ENCODE measurements at regions not wholly inside any gene's neighbourhood (a gene's known extent, or its start where the extent isn't known, plus 50 kb on each side); places are given as distances from the start of the nearest gene placed in this dataset.

DNA sequence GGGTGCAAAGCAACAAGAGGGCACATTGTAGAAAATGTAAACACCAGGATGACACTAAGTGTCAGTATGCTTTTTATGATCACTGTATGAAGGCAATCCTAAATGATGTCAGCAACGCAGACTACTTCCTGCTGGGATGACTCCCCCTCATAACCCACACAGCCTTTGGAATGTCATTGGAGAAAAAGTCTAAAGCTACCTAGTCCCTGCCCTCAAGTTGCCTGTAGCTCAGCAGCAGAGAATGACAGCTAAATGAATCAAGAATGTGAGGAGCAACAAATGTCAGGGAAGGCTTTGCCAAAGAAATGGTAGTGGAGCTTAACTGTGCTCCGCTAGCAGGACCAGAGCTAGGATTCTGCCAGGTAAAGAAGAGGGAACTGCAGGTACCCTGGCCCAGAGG is 555.6 kb downstream of the CD83 start:
- no peak for DNase-seq (ENCODE audit: low read depth in 3 of 3, low spot score in 2 of 3)

DNA sequence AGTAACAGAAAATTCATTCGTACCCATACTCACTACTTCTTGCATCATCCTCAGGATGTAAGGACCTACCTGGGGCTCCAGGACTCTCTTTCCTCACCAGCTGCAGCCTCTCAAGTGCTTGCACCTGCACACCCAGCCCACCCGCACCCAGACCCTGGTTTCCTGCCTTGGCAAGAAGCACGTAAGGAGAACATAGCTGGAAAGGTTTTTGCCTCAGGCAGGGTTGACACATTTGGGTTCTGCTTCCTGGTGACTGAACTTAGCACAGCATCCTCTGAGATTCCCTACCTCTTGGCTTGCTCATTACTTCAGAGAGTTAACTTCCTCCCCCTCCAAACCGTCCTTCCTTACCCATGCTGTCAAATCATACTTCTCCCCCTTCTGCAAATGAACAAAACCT is 556.9 kb downstream of the CD83 start:
- DNase-seq (ENCODE audit: low read depth in 3 of 3, low spot score in 2 of 3), result no peak

DNA sequence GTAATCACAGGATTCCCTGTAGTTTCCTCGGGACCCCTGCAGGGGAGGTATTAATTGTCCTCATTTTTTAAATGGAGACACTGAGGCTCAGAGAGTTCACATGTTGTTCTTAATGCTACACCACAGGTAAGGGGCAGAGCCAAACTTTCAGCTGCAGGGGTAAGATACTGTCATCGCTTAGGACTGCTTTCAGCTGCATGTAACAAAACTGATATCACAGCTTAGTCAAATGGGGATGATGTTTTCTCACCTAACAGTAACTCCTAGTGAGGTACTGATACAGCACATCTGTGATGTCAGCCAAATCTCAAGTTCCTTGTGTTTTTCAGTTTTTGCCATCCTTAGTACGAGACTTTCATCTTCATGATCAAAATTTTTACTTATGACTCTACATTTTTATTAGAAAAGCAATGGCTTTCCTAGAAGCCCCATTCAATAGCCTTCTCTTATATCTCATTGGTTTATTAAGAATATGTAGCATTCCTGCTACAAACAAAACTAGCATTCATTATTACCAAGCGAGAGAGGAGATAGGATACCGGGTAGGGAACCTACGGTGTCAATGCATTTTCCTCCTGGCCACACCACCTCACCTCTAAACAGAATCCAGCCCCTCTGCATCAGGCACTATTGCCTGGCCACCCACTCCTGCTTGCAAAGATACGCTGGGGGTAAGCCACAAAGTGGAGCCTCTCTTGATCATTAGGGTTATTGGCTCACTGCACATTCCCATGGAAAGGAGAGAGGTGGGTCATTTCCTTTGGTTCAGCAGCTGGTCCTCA is 557.5 kb downstream of the CD83 start:
- DNase-seq (ENCODE audit: low read depth in 3 of 3, low spot score in 2 of 3), result no peak

DNA sequence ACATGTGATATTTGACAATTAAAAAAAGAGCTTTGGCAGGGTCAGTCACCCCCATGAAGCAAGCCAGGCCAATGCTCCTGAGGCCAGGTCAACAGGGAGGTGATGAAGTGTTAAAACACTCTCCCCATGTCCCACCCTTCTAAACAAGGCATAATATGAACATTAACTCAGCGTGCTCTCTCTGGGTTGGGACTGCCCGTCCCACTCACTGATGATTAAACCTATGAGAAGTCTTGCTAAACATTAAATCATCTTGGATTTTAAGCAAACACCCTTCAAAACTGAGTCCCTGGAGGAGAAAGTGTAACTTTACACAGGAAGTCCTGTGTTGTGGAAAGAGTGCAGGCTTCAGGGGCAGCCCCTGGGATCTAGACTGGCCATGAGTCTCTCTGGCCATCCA is 558.5 kb downstream of the CD83 start:
- no peak for DNase-seq (ENCODE audit: low read depth in 3 of 3, low spot score in 2 of 3)

DNA sequence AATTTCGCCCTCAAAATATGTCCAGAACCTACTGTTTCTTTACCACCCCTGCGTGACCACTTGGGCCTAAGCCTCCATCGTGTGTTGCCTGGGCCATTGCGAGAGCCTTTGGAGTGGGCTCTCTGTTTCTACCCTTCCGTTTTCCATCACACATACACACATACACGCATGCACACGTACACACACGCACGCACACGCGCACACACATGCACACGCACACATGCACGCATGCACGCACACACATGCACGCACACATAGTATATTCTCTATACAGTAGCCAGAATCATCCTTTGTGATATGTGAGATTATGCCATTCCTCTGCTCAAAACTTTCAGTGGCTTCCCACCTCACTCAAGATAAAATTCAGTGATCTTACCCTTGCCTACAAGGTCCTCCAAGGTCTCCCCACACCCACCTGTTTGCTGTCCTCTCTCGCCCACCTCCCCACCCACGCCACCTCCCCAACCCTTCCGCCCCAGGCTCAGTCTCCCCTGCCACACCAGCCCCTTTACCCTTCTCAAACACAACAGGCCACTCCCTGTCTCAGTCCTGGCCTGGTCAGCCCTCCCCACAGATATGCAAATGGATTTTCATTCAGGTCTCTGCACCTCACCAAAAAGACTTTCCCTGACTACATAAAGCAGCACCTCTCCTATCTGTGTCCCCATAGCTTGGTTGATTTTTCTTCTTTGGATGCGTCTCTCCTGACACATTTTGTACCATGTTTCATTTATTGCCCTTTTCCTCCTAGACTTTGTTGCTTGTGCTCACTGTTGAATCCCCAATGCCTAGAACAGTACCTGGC is 559.6 kb downstream of the CD83 start:
- no peak for DNase-seq (ENCODE audit: low read depth in 3 of 3, low spot score in 2 of 3)

DNA sequence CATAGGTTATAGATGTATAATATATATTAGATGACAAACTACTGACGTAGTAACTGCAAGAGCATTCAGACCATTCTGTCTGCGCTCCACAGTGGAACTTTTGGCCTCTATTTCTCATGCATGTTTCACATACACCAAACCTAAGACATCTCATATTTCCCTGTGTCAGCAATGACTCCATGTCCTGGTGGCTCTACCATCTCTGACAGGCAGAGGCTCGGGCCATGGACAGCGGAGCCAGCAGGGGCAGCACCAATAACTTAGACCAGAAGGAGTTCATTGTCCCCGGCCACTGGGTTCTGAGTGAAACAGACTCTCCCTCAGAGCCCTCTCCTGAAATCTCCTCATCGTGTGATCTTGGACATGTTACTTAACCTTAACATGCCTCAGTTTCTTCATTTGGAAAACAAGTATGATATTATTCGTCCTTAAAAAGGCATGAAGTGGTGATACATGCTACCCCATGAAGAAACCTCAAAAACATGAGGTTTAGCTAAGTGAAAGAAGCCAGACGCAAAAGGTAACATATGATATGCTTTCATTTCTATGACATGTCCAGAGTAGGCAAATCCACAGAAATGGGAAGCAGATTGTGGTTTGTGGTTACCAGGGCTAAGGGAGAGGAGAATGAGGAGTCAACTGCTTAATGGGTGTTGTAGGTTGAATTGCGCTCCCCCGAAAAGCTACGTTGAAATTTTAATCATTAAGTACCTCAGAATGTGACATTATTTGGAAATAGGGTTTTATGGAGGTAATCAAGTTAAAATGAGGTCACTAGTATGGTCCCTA is 564.0 kb upstream of the JARID2 start:
- DNase-seq (ENCODE audit: low read depth in 3 of 3, low spot score in 2 of 3), result no peak

DNA sequence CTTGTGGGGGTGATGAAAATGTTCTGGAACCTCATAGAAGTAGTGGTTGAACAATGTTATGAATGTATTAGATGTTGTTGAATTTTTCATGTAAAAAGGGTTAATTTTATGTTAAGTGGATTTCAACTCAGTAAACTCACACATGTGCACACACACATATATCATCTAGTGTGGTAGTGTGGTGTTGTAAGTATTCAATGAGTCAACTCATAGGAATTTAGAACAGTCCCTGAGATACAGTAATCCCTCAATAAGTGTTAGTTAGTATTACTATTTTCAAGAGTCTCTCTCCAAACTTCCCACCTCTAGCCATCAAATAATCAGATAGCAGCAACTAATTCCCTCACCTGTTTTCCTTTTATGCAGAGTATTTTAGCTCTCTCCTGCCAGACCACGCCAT is 563.1 kb upstream of the JARID2 start:
- DNase-seq (ENCODE audit: low read depth in 3 of 3, low spot score in 2 of 3), result no peak

DNA sequence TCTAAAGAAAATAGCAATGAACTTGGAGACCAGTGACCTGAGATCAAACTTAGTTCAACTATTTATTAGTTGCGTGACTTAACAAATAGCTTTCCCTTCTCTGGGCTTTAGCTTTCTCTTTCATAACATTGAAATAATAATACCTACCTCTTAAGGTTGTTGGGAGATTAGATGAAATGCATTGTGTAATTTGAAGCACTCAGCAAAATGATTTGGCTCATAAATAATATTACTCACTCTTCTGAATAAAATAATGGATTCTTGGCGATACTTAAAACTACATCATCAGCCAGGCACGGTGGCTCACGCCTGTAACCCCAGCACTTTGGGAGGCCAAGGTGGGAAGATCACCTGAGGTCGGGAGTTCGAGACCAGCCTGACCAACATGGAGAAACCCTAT is 556.2 kb upstream of the JARID2 start:
- no peak for DNase-seq (ENCODE audit: low read depth in 3 of 3, low spot score in 2 of 3)

DNA sequence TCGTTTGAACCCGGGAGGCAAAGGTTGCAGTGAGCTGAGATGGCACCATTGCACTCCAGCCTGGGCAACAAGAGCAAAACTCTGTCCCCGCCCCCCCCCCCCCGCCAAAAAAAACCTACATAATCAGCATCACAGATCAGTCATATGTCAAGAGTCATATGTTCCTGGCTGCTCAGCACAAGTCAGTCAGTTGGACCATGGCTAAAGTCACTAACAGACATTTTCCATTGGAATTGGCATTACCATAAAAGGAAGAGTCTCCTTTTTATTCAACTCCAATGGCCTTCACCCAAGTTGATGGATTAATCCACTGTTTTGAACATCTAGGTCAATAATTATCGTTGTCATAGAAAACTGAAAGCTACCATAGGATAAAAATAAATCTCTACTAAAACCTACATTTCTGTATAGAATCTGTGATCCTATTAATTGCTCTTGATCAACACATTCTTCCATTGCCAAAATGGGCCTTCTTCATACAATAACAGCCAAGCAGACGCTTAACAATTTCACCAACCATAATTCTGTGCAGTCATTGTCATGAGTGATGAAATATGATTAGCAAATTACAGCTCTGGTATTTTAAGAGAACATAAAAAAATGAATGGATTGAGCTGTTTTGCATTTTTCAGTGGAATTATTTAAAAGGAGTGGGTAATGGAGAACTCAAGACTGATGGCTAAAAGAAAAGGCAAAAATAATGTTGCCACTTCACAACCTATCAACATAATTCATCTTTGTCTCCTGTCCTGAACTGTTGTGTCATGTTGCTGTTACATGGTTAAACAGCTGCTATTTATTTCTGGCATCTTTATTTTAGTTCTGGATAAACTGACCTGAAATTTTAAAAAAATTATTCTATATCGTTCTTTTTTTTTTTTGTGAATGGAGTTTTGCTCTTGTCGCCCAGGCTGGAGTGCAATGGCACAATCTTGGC is 555.5 kb upstream of the JARID2 start:
- no peak for DNase-seq (ENCODE audit: low read depth in 3 of 3, low spot score in 2 of 3)

DNA sequence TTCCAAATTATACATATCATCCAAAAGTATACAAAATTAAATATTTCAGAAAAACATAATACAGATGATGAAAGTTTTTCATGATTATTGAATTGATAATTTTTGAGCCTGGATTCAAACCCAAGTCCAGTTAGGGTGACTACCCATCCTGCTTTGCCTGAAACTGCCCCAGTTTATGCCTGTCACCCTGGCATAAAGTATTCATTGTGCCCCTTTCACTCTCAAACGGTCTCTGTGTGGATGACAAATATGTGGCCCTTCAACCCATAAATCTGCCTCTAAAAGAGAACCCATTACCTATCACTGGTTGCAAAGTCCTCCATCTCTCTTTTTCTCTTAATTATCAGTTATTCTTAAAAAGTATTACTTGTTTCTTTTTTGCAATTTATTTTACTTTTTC is 553.7 kb upstream of the JARID2 start:
- no peak for DNase-seq (ENCODE audit: low read depth in 3 of 3, low spot score in 2 of 3)

DNA sequence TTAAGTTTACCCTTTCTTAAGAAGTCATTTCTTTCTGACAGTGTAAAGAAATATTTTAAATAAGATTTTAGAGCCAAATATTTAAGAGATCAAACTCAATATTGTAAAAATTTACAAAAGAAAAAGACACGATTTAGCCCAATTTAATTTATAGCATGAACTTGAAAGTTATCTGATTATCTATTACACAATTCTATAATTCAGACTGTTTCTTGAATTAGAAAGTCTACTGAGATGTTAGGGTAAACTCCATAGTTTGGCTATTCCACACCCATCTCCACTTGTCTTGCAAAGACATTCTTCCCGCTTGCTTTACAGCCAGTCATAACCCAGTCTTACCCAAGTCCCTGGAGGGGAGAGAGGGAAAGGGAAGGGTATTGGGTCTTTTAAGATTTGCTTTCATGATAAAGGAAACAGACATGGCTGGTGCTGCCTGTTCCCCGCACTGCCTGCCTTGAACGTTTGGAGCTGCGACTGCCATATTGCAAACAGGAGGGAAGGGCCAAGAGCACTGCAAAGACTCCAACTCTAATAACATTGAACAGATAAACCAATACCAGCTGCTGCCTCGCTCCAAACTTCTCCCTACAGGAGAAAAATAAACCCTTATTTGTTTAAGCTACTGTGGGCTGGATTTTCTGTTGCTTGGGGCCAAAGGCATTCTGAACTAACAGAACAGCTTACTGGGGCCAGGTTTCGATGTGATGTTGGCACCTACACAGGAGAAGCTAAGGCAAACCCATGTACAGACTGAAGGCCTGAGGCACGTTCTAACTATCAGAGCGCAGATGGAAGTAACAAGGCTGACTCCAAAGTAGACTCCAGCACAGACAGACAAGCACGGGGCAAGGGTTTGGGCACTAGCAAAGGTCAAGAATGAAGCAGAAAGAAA is 552.3 kb upstream of the JARID2 start:
- no peak for DNase-seq (ENCODE audit: low read depth in 3 of 3, low spot score in 2 of 3)

DNA sequence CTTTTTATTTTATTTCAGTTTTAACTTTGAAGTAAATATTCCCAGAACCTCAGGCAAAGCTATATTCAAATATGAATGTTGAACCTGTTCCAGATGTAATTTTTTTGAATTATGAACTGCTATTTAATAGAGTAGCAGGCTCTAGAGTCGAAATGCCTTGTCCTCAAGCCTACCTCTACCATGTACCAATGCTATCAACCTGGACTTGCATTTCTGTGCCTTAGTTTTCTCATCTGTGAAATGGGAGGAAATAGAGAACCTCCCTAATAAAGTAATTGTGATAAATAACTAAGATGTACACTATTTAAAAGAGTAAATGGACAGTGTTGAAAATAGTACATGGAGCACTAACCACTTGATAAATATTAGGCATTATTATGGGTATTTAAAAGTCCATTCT is 551.6 kb upstream of the JARID2 start:
- no peak for DNase-seq (ENCODE audit: low read depth in 3 of 3, low spot score in 2 of 3)

DNA sequence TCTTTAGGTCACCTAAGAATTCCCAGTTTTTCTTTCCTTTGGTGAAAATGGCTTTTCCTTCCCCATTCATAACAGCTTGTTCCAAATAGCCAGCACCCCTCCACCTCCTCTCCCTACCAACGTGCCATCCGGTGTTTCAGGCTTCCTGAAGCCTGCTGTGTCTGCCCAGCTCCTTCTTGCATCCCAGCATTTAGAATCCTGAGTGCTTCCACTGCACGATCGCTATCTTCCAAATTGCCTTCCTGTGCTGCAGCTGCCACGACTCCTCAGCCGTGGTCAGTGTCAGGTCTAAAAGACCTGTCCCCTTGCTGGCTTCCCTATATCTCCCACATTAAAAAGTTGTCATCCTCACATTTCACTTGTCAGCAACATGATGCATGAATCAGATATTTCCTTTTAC is 550.3 kb upstream of the JARID2 start:
- no peak for DNase-seq (ENCODE audit: low read depth in 3 of 3, low spot score in 2 of 3)

DNA sequence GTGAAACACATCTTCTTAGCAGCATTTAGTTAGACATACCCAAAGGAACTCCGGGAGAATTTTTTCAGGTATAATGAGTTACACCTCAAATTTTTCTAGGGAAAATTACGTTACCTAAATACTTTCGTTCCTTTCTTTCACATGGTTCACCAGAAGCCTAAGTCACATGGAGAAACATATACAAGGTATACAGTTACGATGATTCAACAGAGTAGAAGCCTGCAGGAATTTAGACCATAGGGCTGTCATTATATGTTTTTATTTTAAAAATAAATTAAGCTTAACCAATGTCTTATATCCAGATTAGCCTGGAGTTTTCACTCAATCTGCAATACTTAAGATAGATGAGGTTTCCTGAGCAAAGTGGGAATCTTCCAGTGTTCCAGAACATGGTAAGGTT is 549.5 kb upstream of the JARID2 start:
- DNase-seq (ENCODE audit: low read depth in 3 of 3, low spot score in 2 of 3), result no peak

DNA sequence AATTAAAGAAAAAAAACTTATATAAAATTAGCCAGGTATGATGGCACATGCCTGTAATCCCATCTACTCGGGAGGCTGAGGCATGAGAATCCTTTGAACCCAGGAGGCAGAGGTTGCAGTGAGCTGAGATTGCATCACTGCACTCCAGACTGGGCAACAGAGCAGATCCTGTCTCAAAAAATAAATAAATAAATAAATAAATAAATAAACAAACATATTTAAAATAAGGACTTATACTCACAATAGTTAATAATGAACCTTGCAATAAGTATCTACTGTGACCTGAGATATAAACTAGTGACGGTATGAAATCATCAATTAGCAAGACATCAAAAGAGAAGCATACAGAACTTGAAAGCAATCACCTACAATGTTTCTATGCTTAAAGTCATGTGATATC is 548.4 kb upstream of the JARID2 start:
- no peak for DNase-seq (ENCODE audit: low read depth in 3 of 3, low spot score in 2 of 3)

DNA sequence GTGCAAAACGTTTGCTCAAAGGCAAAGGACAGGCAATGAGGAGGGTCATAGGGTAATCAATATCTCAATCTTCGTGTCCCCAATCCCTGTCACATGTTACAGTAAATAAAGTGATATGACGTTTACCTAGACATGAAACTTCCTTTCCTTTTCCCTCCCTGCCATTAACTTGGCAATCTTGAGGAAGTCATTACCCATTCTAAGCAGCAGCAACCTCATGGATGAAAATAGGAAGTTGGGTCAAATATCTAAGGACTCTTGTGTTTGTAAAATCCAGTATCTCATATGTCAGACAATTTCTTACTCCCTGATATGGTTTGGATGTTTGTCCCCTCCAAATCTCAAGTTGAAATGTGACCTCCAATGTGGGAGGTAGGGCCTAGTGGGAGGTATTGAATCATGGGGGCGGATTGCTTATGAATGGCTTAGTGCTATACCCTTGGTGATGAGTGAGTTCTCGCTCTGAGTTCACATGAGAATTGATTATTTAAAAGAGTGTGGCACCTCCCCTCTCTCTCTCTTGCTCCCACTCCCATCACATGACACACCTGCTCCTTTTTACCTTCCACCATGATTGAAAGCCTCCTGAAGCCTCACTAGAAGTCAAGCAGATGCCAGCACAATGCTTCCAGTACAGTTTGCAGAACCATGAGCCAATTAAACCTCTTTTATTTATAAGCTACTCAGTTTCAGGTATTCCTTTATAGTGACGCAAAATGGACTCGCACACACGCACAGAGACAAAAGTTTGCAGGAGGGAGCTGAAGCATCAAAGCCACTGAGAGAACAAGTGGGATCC is 545.9 kb upstream of the JARID2 start:
- no peak for DNase-seq (ENCODE audit: low read depth in 3 of 3, low spot score in 2 of 3)

DNA sequence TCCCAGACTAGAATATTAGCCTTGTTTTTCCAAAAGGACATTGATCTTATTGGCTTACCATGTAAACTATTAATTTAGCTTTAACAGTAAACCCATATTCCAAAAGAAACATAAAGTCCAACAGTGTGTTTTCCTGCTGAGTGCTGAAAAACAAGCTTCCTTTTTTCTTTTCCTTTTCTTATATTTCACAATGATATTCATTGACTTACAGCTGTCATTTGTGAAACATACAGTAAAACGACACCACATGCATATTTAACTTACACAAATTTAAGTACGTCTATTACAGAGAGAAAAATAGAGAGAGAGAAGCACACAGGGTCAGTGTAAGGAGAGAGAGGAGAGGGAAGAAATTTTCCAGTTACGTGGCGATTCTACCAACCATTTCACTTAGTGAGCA is 543.9 kb upstream of the JARID2 start:
- no peak for DNase-seq (ENCODE audit: low read depth in 3 of 3, low spot score in 2 of 3)

DNA sequence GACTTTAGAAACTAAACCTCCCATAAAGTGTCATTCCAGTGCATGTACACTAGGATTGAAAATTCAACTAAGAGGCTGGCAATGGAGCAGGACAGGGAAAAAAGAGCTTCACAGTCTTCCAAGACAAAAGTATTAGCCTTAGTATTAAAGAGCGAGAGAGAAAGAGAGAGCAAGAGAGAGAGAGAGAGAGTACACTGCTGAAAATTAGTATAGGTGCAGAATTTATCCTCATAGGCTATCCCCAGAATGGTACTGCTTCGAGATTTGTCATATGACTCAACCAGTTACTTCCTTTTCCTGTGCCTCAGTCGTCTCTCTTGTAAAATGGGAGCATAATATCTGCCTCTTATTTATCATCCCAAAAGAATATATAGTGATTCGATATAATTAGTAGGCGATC is 543.2 kb upstream of the JARID2 start:
- DNase-seq (ENCODE audit: low read depth in 3 of 3, low spot score in 2 of 3), result no peak

DNA sequence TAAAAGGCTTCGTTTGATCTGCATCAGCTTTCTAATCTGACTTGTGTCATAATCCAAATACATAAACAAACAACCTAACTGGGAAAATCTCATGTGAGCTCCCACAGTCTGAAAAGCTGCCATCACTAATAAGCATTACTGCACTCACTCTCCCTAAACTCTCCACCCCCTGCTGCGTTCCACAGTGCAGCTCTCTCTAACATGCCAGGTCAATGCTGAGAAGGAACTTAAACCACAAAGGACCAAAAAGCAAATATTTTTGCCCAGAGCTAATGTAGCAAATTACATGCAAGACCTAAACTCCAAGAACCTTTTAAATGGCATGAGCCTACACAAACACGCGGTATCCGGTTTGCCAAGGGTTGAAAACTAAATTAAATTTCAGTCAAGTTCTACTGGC is 542.3 kb upstream of the JARID2 start:
- no peak for DNase-seq (ENCODE audit: low read depth in 3 of 3, low spot score in 2 of 3)

Measured in right renal cortex interstitium (tissue), 3 donors.